ENCODE measurements at regions not wholly inside any gene's neighbourhood (a gene's known extent, or its start where the extent isn't known, plus 50 kb on each side); places are given as distances from the start of the nearest gene placed in this dataset.

DNA sequence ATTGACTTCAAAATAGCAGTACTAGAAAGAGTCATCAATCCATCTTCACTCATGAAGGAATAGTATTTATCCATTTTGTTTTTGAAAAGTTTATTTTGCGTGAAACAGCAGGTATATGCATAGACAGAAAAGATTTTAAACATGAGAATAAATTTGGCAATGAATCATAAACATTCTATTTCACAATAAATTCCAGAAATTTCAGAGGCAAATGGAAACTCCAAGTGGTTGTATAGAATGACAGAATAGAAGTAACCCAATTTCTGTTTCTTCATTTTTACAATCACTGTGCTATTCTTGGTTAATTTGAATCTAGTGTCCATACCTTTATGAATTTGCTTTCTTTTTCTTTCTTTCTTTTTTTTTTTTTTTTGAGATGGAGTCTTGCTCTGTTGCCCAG is 173.0 kb upstream of the ECI2 start:
- peaks cover 4% of the 10 kb centered on the region for H3K4me1 ChIP-seq
- WGBS, 2 donors, result 0 to 26% methylated on average over 1 of the region's 1 CpG
- H3K27me3 ChIP-seq, result no peaks in the 10 kb centered on the region
- no peak overlapping the region for H3K4me3 ChIP-seq
- no peak for TF ChIP-seq POLR2A (IDR thresholded peaks at IDR 0.05)
- H3K27ac ChIP-seq, result no peak overlapping the region
- no peaks in the 10 kb centered on the region for H3K36me3 ChIP-seq (replicated peaks in 1 of 2; ENCODE audit: insufficient read depth in 1 of 2, low read depth in 2 of 2)
- no peak for DNase-seq
- ATAC-seq, result no peak
- H3K9me3 ChIP-seq, result no peaks in the 10 kb centered on the region
- intact Hi-C loops (cut with DNase I), result no loop called here

DNA sequence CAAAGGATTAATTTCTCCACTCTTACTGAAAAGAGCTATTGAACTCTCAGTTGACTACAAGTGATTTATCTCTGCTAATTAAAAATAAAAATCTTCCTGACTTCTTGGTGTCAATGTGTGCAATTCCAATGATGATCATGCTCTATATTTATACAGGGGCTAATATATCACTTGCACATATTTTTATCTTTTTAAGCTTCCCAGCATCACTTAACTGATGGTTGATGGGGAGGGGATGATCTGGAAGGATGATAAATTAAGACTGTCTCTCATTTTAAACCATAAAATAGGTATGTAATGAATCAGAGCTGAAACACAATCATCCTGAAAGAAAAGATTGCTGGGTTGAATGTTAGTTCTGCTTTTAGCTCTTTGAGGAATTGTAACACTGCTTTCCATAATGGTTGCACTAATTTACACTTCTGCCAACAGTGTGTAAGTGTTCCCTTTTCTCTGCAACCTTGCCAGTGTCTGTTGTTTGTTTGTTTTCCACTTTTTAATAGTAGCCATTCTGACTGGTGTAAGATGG is 169.6 kb upstream of the ECI2 start:
- ATAC-seq, result no peak
- Histone ChIP-seq H3K4me3 (no peak overlapping the region), H3K27ac (no peak overlapping the region), H3K4me1 (no peaks in the 10 kb centered on the region), H3K9me3 (no peaks in the 10 kb centered on the region), H3K36me3 (replicated peaks in 1 of 2; ENCODE audit: insufficient read depth in 1 of 2, low read depth in 2 of 2) (no peaks in the 10 kb centered on the region), H3K27me3 (no peaks in the 10 kb centered on the region)
- intact Hi-C loops (cut with DNase I), result no loop called here
- TF ChIP-seq, protein P1, sequence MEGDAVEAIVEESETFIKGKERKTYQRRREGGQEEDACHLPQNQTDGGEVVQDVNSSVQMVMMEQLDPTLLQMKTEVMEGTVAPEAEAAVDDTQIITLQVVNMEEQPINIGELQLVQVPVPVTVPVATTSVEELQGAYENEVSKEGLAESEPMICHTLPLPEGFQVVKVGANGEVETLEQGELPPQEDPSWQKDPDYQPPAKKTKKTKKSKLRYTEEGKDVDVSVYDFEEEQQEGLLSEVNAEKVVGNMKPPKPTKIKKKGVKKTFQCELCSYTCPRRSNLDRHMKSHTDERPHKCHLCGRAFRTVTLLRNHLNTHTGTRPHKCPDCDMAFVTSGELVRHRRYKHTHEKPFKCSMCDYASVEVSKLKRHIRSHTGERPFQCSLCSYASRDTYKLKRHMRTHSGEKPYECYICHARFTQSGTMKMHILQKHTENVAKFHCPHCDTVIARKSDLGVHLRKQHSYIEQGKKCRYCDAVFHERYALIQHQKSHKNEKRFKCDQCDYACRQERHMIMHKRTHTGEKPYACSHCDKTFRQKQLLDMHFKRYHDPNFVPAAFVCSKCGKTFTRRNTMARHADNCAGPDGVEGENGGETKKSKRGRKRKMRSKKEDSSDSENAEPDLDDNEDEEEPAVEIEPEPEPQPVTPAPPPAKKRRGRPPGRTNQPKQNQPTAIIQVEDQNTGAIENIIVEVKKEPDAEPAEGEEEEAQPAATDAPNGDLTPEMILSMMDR (IDR thresholded peaks at IDR 0.05), result no peak
- TF ChIP-seq POLR2A (IDR thresholded peaks at IDR 0.05), result no peak
- no peak for DNase-seq

DNA sequence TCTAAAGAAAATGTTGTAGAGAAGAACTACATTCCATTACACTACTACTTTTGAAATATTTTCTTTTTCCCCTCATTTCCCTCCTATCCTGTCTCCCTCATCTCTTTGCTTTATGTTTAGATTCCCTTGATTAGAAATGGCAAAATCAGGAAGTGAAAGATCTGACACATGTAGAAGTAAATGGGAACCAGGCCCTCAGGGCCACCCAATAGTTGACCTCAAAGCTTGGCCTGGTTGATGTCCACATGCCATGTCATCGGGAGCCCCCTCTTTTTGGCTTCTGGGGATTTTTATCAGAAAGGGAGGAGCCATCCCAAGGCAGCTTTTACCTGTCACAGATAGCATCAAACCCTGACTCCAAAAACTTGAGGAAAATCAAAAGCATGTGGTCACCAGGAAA is 168.3 kb upstream of the ECI2 start:
- intact Hi-C loops (cut with DNase I), result no loop called here
- Histone ChIP-seq H3K36me3 (replicated peaks in 1 of 2; ENCODE audit: insufficient read depth in 1 of 2, low read depth in 2 of 2) (no peaks in the 10 kb centered on the region), H3K4me3 (no peak overlapping the region), H3K27me3 (no peaks in the 10 kb centered on the region), H3K27ac (no peak overlapping the region), H3K9me3 (no peaks in the 10 kb centered on the region), H3K4me1 (no peaks in the 10 kb centered on the region)
- ATAC-seq (no peak), DNase-seq (no peak)
- TF ChIP-seq, protein P1 (IDR thresholded peaks at IDR 0.05), result no peak
- TF ChIP-seq POLR2A (IDR thresholded peaks at IDR 0.05), result no peak
- WGBS, 2 donors, result 44 to 70% methylated on average over 1 of the region's 1 CpG

DNA sequence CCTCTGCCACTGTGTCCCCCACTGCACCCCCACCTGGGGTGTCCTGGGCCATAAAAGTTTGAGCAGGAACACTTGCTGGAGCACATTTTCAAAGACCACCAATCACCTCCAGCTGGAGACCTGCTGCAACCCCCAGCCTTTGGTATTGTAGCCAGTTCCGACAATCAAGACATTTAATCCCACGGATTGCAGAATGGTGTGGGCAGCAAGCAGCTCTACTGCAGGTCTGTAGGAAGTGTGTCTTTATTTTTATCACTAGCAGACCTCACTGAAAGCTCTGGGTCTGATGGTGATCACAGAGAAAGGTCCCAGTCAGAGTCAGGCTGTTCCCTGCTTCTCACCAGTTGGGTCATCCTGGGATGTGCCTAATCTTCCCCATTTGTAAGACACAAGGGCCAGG is 167.1 kb upstream of the ECI2 start:
- no peaks in the 10 kb centered on the region for H3K36me3 ChIP-seq (replicated peaks in 1 of 2; ENCODE audit: insufficient read depth in 1 of 2, low read depth in 2 of 2)
- H3K4me1 ChIP-seq, result no peaks in the 10 kb centered on the region
- H3K9me3 ChIP-seq, result no peaks in the 10 kb centered on the region
- TF ChIP-seq, protein P1 (IDR thresholded peaks at IDR 0.05), result no peak
- TF ChIP-seq POLR2A (IDR thresholded peaks at IDR 0.05), result no peak
- H3K4me3 ChIP-seq, result no peak overlapping the region
- DNase-seq (no peak), ATAC-seq (no peak)
- 65 to 94% methylated on average over 2 of the region's 2 CpGs for WGBS, 2 donors
- no peaks in the 10 kb centered on the region for H3K27me3 ChIP-seq
- no peak overlapping the region for H3K27ac ChIP-seq
- intact Hi-C loops (cut with DNase I), result no loop called here

DNA sequence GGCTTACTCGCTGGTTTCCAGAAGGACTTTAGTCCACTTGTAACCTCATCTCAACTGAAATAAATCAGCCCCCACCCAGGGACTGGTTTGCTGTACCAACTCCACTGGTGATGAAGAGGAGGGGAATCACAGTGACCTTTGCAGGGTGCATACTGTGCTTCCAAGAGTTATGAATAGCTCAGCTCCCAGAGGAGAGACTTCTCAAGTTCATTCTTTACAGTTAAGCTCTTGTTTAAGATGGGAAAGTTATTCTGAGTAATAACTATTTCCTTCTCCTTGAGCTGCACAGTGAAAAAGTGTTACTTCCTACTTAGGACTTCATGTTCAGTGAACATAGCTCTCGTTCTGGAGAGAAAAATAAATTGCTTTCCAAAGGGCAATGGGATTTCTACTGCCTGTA is 166.5 kb upstream of the ECI2 start:
- H3K36me3 ChIP-seq (replicated peaks in 1 of 2; ENCODE audit: insufficient read depth in 1 of 2, low read depth in 2 of 2), result no peaks in the 10 kb centered on the region
- TF ChIP-seq, protein P1 (IDR thresholded peaks at IDR 0.05), result no peak
- TF ChIP-seq POLR2A (IDR thresholded peaks at IDR 0.05), result no peak
- no peaks in the 10 kb centered on the region for H3K9me3 ChIP-seq
- ATAC-seq (no peak), DNase-seq (no peak)
- no peaks in the 10 kb centered on the region for H3K27me3 ChIP-seq
- no peak overlapping the region for H3K27ac ChIP-seq
- no peaks in the 10 kb centered on the region for H3K4me1 ChIP-seq
- intact Hi-C loops (cut with DNase I), result no loop called here
- H3K4me3 ChIP-seq, result no peak overlapping the region
- WGBS, 2 donors, result 28 to 59% methylated on average over 1 to 2 of the region's 2 CpGs

Data from body of pancreas (tissue), 4 donors.